GM12892 (cell line): ENCODE measurements at regions not wholly inside any gene's neighbourhood (a gene's known extent, or its start where the extent isn't known, plus 50 kb on each side); places are given as distances from the start of the nearest gene placed in this dataset.

ENCODE experiments used
- DNase-seq: peaks from one replicate; pipeline ENCODE4 v3.0.0; 2011; ENCODE audit not compliant: insufficient read length
- FAIRE-seq: peaks from 2 replicates; lab custom pipeline; 2011; peaks lifted over from hg19 to GRCh38; lab: Jason Lieb, UNC
- POLR2A ChIP-seq: IDR thresholded peaks from 2 replicates; pipeline ENCODE4 v1.6.1; 2011; ENCODE audit warnings: low read depth, low read length, control low read depth
- POLR2AphosphoS5 ChIP-seq: IDR thresholded peaks from 2 replicates; pipeline ENCODE4 v1.6.1; 2011; ENCODE audit warnings: low read depth, low read length, control low read depth
- TAF1 ChIP-seq: IDR thresholded peaks from 2 replicates; pipeline ENCODE4 v1.6.1; 2011; ENCODE audit warnings: low read depth, mild to moderate bottlenecking, control low read depth, low read length, borderline replicate concordance

GRCh38 chr10:108753326-108753725, 1170.0 kb downstream of the XPNPEP1 start:
- FAIRE-seq: no peak
- no peak for DNase-seq
- TF ChIP-seq TAF1 (no peak), POLR2A (no peak), POLR2AphosphoS5 (no peak)

DNA sequence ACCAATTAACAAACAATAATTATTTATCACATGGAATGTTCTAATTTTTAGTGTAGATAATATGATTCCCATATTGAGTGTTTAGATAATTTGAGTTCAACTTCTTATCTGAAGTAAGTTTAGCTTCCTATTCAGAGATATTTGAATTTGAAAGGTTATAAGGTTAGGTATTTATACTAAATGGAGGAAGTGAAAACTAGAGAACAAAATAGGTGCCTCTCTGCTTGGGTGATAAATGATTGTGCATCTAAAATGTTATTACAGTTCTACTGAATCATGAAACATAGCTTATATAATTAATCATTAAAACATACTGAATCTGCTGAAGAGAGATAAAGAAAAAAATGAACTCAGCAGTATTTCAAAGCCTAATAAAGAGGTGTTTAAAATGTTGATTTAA, 1174.3 kb downstream of the XPNPEP1 start:
- no peak for TF ChIP-seq POLR2A
- TF ChIP-seq TAF1: no peak
- TF ChIP-seq POLR2AphosphoS5: no peak
- FAIRE-seq (no peak), DNase-seq (no peak)

GRCh38 chr10:108736111-108736510, 1187.2 kb downstream of the XPNPEP1 start:
- FAIRE-seq (no peak), DNase-seq (no peak)
- TF ChIP-seq TAF1 (no peak), POLR2A (no peak), POLR2AphosphoS5 (no peak)

- DNase-seq: no peak
- no peak for FAIRE-seq
- TF ChIP-seq POLR2AphosphoS5 (no peak), TAF1 (no peak), POLR2A (no peak)
These were observed 1187.9 kb downstream of the XPNPEP1 start for GRCh38 chr10:108735380-108735779.

GRCh38 chr10:108721874-108722273, 1201.4 kb downstream of the XPNPEP1 start:
- no peak for TF ChIP-seq TAF1
- no peak for TF ChIP-seq POLR2A
- no peak for TF ChIP-seq POLR2AphosphoS5
- no peak for DNase-seq
- no peak for FAIRE-seq

- TF ChIP-seq POLR2A (no peak), TAF1 (no peak), POLR2AphosphoS5 (no peak)
- DNase-seq (no peak), FAIRE-seq (no peak)
These were observed 1207.0 kb downstream of the XPNPEP1 start for GRCh38 chr10:108716352-108716751.

- DNase-seq (no peak), FAIRE-seq (no peak)
- no peak for TF ChIP-seq POLR2A
These were observed 1213.2 kb downstream of the XPNPEP1 start for GRCh38 chr10:108709927-108710722.

GRCh38 chr10:108708363-108708762, 1214.9 kb downstream of the XPNPEP1 start:
- DNase-seq (no peak), FAIRE-seq (no peak)
- TF ChIP-seq TAF1: no peak
- TF ChIP-seq POLR2AphosphoS5: no peak
- no peak for TF ChIP-seq POLR2A

DNA sequence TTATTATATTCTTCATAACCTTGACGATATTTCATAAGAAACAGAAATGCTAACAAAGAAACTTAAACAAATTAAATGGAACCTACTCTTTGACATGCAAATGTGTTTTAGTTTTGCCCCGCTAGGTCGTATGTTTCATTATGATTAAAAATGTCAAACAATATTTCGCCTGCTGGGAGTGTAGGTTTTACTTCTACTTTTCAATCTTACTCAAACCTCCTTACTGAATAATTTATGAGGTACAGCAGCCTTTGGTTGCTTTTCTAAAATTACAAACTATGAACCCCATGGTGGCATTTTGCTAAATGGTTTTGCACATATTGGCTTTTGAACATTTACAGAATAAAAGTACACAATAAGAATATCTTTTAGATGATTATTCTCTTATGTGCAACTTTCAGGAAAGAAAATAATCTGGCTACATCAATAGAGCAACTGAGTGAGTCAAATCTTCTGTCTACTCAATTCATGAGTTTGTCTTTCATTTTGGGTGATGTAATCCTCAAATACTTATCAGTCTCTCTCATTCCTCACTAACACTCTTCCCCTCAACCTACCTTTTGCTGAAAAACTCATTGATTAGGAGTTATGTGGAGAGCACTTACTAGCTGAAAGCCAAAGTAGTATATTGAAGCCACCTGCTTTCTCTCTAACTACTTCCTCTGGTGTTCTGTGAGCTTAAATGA, 1226.4 kb downstream of the XPNPEP1 start:
- FAIRE-seq (peak; percentile 76), DNase-seq (no peak)
- TF ChIP-seq POLR2AphosphoS5: no peak

- DNase-seq (no peak), FAIRE-seq (no peak)
- TF ChIP-seq POLR2AphosphoS5: no peak
- TF ChIP-seq POLR2A: no peak
- TF ChIP-seq TAF1: no peak
These were observed 1232.2 kb downstream of the XPNPEP1 start for GRCh38 chr10:108691126-108691525.

- FAIRE-seq (no peak), DNase-seq (no peak)
- TF ChIP-seq POLR2AphosphoS5: no peak
- no peak for TF ChIP-seq POLR2A
- TF ChIP-seq TAF1: no peak
These were observed 1232.8 kb downstream of the XPNPEP1 start for GRCh38 chr10:108690530-108690929.

DNA sequence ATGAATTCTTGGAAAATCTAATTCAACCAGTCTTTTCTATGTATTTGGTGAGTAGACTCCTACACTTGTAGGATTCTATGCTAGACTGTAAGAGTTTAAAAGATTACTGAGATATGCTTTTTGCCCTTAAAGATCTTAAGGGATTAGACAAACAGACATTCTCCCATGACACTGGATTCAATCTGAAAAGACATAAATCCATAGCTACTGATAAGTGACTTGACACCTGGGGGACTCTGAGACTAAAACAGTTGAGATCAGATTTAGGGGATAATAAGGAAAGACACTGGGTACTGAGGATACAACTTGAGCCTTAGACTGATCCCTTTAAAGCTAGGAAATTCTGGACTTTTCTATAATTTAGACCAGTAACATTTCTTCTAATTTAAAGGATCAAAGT, 1233.4 kb downstream of the XPNPEP1 start:
- no peak for TF ChIP-seq POLR2AphosphoS5
- TF ChIP-seq POLR2A: no peak
- TF ChIP-seq TAF1: no peak
- FAIRE-seq: no peak
- DNase-seq: no peak
